HCT116 (cell line): ENCODE measurements at regions not wholly inside any gene's neighbourhood (a gene's known extent, or its start where the extent isn't known, plus 50 kb on each side); places are given as distances from the start of the nearest gene placed in this dataset.

ENCODE experiments used
- ATAC-seq: fragments of 200-7000 bp; cut with Tn5 transposase; 2 replicates; pipeline ENCODE4 v1.9.1; 2020; ENCODE audit warnings: mild to moderate bottlenecking, moderate library complexity
- BruUV-seq: library from RNA; stranded (reverse); fragments of 400-500 nt; replicated peaks from 2 replicates; lab custom pipeline; 2021; lab: Mats Ljungman, UMichigan
- CTCF ChIA-PET: fragments of 300-600 bp; sonication (Branson Sonifier 250); formaldehyde crosslinking; loops from one replicate; lab custom pipeline; 2021; ENCODE audit warnings: antibody characterized with exemption; lab: Charles Lee
- POLR2A ChIA-PET: fragments of 300-600, 350-600 bp; sonication (Branson Sonifier 250); formaldehyde crosslinking; loops from one replicate; lab custom pipeline; 2021; ENCODE audit warnings: antibody characterized with exemption; lab: Charles Lee
- RAD21 ChIA-PET, 2 experiments: fragments of 300-600 bp; sonication (Branson Sonifier 250); formaldehyde crosslinking; loops; one replicate each; lab custom pipeline; 2023; ENCODE audit warnings: low total read pairs in 2 of 2; ENCODE audit not compliant: uncharacterized antibody in 2 of 2, unreplicated experiment in 2 of 2, low non-redundant PET in 1 of 2; lab: Charles Lee
- DNase-seq: peaks from one replicate; pipeline ENCODE4 v3.0.0-alpha.2; 2010; ENCODE audit warnings: low read depth, low spot score
- H2AFZ ChIP-seq: fragments of 200-600 bp; shearing (Covaris generic), sonication (generic); 2 replicates; pipeline ENCODE4 v1.6.1; 2017; ENCODE audit warnings: low read depth, mixed run types, mixed read lengths, antibody characterized with exemption, low read length; ENCODE audit not compliant: poor library complexity, severe bottlenecking
- H3K27ac ChIP-seq: 2 replicates; pipeline ENCODE4 v1.5.1; 2012; ENCODE audit warnings: low read depth, low read length
- H3K27me3 ChIP-seq: fragments of 200-600 bp; sonication (generic); 2 replicates; pipeline ENCODE4 v1.6.1; 2016; ENCODE audit warnings: mixed run types, low read length, mixed read lengths; ENCODE audit not compliant: insufficient read depth
- H3K36me3 ChIP-seq, 2 experiments: fragments of 200-500 bp in 1 of 2; fragments of 200-600 bp in 1 of 2; sonication (Bioruptor generic) in 1 of 2; sonication (generic) in 1 of 2; 2 replicates each; pipeline versions ENCODE4 v1.5.1 to v1.6.1; 2014 to 2016; ENCODE audit warnings: low read length in 2 of 2, inconsistent platforms in 1 of 2, mixed read lengths in 1 of 2, mixed run types in 1 of 2; ENCODE audit not compliant: insufficient read depth in 2 of 2, control insufficient read depth in 1 of 2
- H3K4me1 ChIP-seq, 2 experiments: fragments of 200-600 bp in 1 of 2; sonication (generic) in 1 of 2; 2 replicates each; pipeline versions ENCODE4 v1.5.1 to v1.6.1; 2012 to 2017; ENCODE audit warnings: low read length in 2 of 2, inconsistent platforms in 1 of 2, mild to moderate bottlenecking in 1 of 2, mixed read lengths in 1 of 2, mixed run types in 1 of 2, moderate library complexity in 1 of 2; ENCODE audit not compliant: insufficient read depth in 2 of 2, control insufficient read depth in 1 of 2
- H3K4me2 ChIP-seq: fragments of 200-600 bp; sonication (generic); 2 replicates; pipeline ENCODE4 v1.6.1; 2017; ENCODE audit warnings: mixed run types, low read length, mixed read lengths
- H3K4me3 ChIP-seq, 2 experiments: fragments of 200-600 bp in 1 of 2; sonication (generic) in 1 of 2; replicated peaks in 1 of 2; 2 replicates each; pipeline ENCODE4 v1.5.1; 2011 to 2016; ENCODE audit warnings: low read length in 2 of 2, control low read depth in 1 of 2, low read depth in 1 of 2, mild to moderate bottlenecking in 1 of 2, mixed read lengths in 1 of 2, mixed run types in 1 of 2
- H3K79me2 ChIP-seq: fragments of 200-600 bp; sonication (generic); 2 replicates; pipeline ENCODE4 v1.6.1; 2017; ENCODE audit warnings: mild to moderate bottlenecking, mixed run types, low read length, moderate library complexity, mixed read lengths; ENCODE audit not compliant: insufficient read depth
- H3K9ac ChIP-seq: fragments of 200-600 bp; sonication (generic); 2 replicates; pipeline ENCODE4 v1.6.1; 2016; ENCODE audit warnings: low read length, mixed read lengths
- H3K9me2 ChIP-seq: fragments of 200-600 bp; sonication (generic), shearing (Covaris generic); 2 replicates; pipeline ENCODE4 v1.6.1; 2017; ENCODE audit warnings: mixed run types, mild to moderate bottlenecking, moderate library complexity; ENCODE audit not compliant: insufficient read depth
- H3K9me3 ChIP-seq, 2 experiments: fragments of 200-500 bp in 1 of 2; fragments of 200-600 bp in 1 of 2; sonication (Bioruptor generic) in 1 of 2; sonication (generic) in 1 of 2; 2 replicates each; pipeline ENCODE4 v1.6.1; 2014 to 2017; ENCODE audit warnings: low read length in 2 of 2, mixed read lengths in 2 of 2, inconsistent platforms in 1 of 2, low read depth in 1 of 2, mild to moderate bottlenecking in 1 of 2, mixed run types in 1 of 2, moderate library complexity in 1 of 2; ENCODE audit not compliant: control insufficient read depth in 1 of 2, insufficient read depth in 1 of 2
- H4K20me1 ChIP-seq: fragments of 200-600 bp; sonication (generic), shearing (Covaris generic); 2 replicates; pipeline ENCODE4 v1.6.1; 2017; ENCODE audit warnings: mixed run types, mild to moderate bottlenecking, moderate library complexity; ENCODE audit not compliant: insufficient read depth
- CBX3 ChIP-seq: IDR thresholded peaks from 2 replicates; pipeline ENCODE4 v1.6.1; 2012; ENCODE audit warnings: low read depth
- CEBPB ChIP-seq: IDR thresholded peaks from 2 replicates; pipeline ENCODE4 v1.6.1; 2012; ENCODE audit warnings: low read depth
- EGR1 ChIP-seq: IDR thresholded peaks from 2 replicates; pipeline ENCODE4 v1.6.1; 2012; ENCODE audit warnings: low read depth
- ELF1 ChIP-seq: IDR thresholded peaks from 2 replicates; pipeline ENCODE4 v1.6.1; 2012; ENCODE audit warnings: low read depth, borderline replicate concordance
- EZH2 ChIP-seq: fragments of 200-600 bp; sonication (generic); IDR thresholded peaks from 2 replicates; pipeline ENCODE4 v1.6.1; 2017; ENCODE audit warnings: antibody characterized with exemption, mixed run types
- EZH2phosphoT487 ChIP-seq: fragments of 200-600 bp; IDR thresholded peaks from 2 replicates; pipeline ENCODE4 v1.6.1; 2018; ENCODE audit warnings: antibody characterized with exemption, borderline replicate concordance
- FOSL1 ChIP-seq: IDR thresholded peaks from 2 replicates; pipeline ENCODE4 v1.6.1; 2012; ENCODE audit warnings: low read depth
- JUND ChIP-seq: IDR thresholded peaks from 2 replicates; pipeline ENCODE4 v1.6.1; 2012
- POLR2A ChIP-seq: IDR thresholded peaks from 2 replicates; pipeline ENCODE4 v1.7.0; 2011; ENCODE audit warnings: borderline replicate concordance; ENCODE audit not compliant: insufficient read depth, insufficient read length; ENCODE audit errors: extremely low read depth
- POLR2AphosphoS5 ChIP-seq: IDR thresholded peaks from 2 replicates; pipeline ENCODE4 v1.6.1; 2011; ENCODE audit warnings: mild to moderate bottlenecking, low read depth, low read length, moderate library complexity
- RAD21 ChIP-seq: IDR thresholded peaks from 2 replicates; pipeline ENCODE4 v1.6.1; 2012; ENCODE audit warnings: low read depth, mild to moderate bottlenecking
- SIN3A ChIP-seq: IDR thresholded peaks from 2 replicates; pipeline ENCODE4 v1.6.1; 2012; ENCODE audit warnings: low read depth
- SP1 ChIP-seq: IDR thresholded peaks from 2 replicates; pipeline ENCODE4 v1.6.1; 2012; ENCODE audit warnings: low read depth
- SRF ChIP-seq: IDR thresholded peaks from 2 replicates; pipeline ENCODE4 v1.6.1; 2012; ENCODE audit warnings: low read depth
- TCF7L2 ChIP-seq: IDR thresholded peaks from 2 replicates; pipeline ENCODE4 v1.7.0; 2011; ENCODE audit warnings: borderline replicate concordance, inconsistent platforms; ENCODE audit not compliant: insufficient read depth, insufficient read length; ENCODE audit errors: extremely low read depth
- YY1 ChIP-seq: IDR thresholded peaks from 2 replicates; pipeline ENCODE4 v1.6.1; 2011; ENCODE audit warnings: low read length, low read depth, moderate library complexity, mild to moderate bottlenecking; ENCODE audit not compliant: insufficient replicate concordance; ENCODE audit errors: extremely low read depth
- ZNF274 ChIP-seq: fragments of 200-500 bp; sonication (Bioruptor generic); IDR thresholded peaks from 2 replicates; pipeline ENCODE4 v1.6.1; 2014; ENCODE audit warnings: mild to moderate bottlenecking, low read depth, low read length, inconsistent platforms
- intact Hi-C: fragments of 100-400 bp; cut with micrococcal nuclease; formaldehyde crosslinking; loops from 2 replicates; pipeline ENCODE4 v1.10.0; 2022
- TF ChIP-seq, protein P1 (sequence below): IDR thresholded peaks from 2 replicates; pipeline ENCODE4 v1.6.1; 2011; ENCODE audit warnings: mild to moderate bottlenecking, low read length, moderate library complexity; ENCODE audit not compliant: insufficient replicate concordance; ENCODE audit errors: extremely low read depth
- TF ChIP-seq, protein P2 (sequence below): IDR thresholded peaks from 2 replicates; pipeline ENCODE4 v1.6.1; 2012; ENCODE audit warnings: low read depth
- TF ChIP-seq, protein P3 (sequence below): IDR thresholded peaks from 2 replicates; pipeline ENCODE4 v1.6.1; 2012

DNA sequence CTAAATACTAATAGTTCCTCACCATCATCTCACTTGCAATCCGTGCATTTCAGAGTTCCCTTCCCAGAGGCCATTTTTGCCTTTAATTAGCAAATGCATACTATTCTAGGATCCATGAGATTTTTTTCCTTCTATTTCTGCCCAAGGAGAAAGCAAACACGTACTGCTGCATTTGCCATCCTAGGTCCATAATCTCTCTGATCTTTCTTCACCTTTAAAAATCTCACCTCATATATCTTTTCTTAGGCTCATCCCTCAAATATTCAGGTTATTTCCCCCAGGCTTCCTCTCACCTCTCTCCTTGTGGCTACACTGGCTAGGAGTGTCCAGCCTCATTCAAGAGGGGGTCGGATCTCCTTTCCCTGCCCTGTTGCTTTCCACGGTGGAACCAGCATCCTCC is 338.6 kb downstream of the SETD4 start:
- intact Hi-C loops, result no loop called here
- POLR2A ChIA-PET, result no interaction called here
- Histone ChIP-seq H3K4me3 (no peak overlapping the region), H3K9me2 (no peaks in the 10 kb centered on the region), H3K27me3 (no peaks in the 10 kb centered on the region), H3K79me2 (no peaks in the 10 kb centered on the region), H2AFZ (no peak overlapping the region), H4K20me1 (no peaks in the 10 kb centered on the region), H3K4me2 (no peak overlapping the region), H3K9ac (no peak overlapping the region), H3K9me3 (no peaks in the 10 kb centered on the region), H3K27ac (no peak overlapping the region), H3K36me3 (no peaks in the 10 kb centered on the region), H3K4me1 (no peaks in the 10 kb centered on the region)
- RAD21 ChIA-PET, result no interaction called here
- ATAC-seq, result no peak
- no peak for DNase-seq
- CTCF ChIA-PET, result no interaction called here
- no TSS peak for BruUV-seq
- no peak for TF ChIP-seq EZH2
- TF ChIP-seq, protein P1, sequence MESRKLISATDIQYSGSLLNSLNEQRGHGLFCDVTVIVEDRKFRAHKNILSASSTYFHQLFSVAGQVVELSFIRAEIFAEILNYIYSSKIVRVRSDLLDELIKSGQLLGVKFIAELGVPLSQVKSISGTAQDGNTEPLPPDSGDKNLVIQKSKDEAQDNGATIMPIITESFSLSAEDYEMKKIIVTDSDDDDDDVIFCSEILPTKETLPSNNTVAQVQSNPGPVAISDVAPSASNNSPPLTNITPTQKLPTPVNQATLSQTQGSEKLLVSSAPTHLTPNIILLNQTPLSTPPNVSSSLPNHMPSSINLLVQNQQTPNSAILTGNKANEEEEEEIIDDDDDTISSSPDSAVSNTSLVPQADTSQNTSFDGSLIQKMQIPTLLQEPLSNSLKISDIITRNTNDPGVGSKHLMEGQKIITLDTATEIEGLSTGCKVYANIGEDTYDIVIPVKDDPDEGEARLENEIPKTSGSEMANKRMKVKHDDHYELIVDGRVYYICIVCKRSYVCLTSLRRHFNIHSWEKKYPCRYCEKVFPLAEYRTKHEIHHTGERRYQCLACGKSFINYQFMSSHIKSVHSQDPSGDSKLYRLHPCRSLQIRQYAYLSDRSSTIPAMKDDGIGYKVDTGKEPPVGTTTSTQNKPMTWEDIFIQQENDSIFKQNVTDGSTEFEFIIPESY, result no peak
- TF ChIP-seq CEBPB, result no peak
- TF ChIP-seq POLR2A, result no peak
- TF ChIP-seq CBX3, result no peak
- TF ChIP-seq JUND, result no peak
- TF ChIP-seq ELF1, result no peak
- TF ChIP-seq, protein P2, sequence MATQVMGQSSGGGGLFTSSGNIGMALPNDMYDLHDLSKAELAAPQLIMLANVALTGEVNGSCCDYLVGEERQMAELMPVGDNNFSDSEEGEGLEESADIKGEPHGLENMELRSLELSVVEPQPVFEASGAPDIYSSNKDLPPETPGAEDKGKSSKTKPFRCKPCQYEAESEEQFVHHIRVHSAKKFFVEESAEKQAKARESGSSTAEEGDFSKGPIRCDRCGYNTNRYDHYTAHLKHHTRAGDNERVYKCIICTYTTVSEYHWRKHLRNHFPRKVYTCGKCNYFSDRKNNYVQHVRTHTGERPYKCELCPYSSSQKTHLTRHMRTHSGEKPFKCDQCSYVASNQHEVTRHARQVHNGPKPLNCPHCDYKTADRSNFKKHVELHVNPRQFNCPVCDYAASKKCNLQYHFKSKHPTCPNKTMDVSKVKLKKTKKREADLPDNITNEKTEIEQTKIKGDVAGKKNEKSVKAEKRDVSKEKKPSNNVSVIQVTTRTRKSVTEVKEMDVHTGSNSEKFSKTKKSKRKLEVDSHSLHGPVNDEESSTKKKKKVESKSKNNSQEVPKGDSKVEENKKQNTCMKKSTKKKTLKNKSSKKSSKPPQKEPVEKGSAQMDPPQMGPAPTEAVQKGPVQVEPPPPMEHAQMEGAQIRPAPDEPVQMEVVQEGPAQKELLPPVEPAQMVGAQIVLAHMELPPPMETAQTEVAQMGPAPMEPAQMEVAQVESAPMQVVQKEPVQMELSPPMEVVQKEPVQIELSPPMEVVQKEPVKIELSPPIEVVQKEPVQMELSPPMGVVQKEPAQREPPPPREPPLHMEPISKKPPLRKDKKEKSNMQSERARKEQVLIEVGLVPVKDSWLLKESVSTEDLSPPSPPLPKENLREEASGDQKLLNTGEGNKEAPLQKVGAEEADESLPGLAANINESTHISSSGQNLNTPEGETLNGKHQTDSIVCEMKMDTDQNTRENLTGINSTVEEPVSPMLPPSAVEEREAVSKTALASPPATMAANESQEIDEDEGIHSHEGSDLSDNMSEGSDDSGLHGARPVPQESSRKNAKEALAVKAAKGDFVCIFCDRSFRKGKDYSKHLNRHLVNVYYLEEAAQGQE, result no peak
- TF ChIP-seq, protein P3, sequence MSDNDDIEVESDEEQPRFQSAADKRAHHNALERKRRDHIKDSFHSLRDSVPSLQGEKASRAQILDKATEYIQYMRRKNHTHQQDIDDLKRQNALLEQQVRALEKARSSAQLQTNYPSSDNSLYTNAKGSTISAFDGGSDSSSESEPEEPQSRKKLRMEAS, result no peak
- TF ChIP-seq SRF, result no peak
- no peak for TF ChIP-seq TCF7L2
- no peak for TF ChIP-seq EGR1
- TF ChIP-seq RAD21, result no peak
- TF ChIP-seq FOSL1, result no peak
- TF ChIP-seq YY1, result no peak
- TF ChIP-seq EZH2phosphoT487, result no peak
- TF ChIP-seq POLR2AphosphoS5, result no peak
- TF ChIP-seq SIN3A, result no peak
- no peak for TF ChIP-seq ZNF274
- no peak for TF ChIP-seq SP1
